ENCODE measurements at regions not wholly inside any gene's neighbourhood (a gene's known extent, or its start where the extent isn't known, plus 50 kb on each side); places are given as distances from the start of the nearest gene placed in this dataset.

GRCh38 chr7:50962281-50962883, 179.7 kb upstream of the GRB10 start:
- no peak for TF ChIP-seq EZH2phosphoT487 (IDR thresholded peaks at IDR 0.05; ENCODE audit: borderline replicate concordance)
- no peak for TF ChIP-seq CTCF (conservative IDR thresholded peaks at IDR 0.05; ENCODE audit: low read length)

All from Loucy (cell line).